Muscle of back (tissue), 3 donors: ENCODE measurements at regions not wholly inside any gene's neighbourhood (a gene's known extent, or its start where the extent isn't known, plus 50 kb on each side); places are given as distances from the start of the nearest gene placed in this dataset.
"Not testable (repeated sequence)": the region's sequence is repeated elsewhere in the genome, so short reads cannot be mapped to it uniquely, and the experiment has no call there.

Source experiments
- DNase-seq, 3 donors: peaks; one replicate each; pipeline versions ENCODE4 v3.0.0 to v3.0.0-alpha.2; 2013

- no peak for DNase-seq
These were observed 335.2 kb upstream of the C2CD4B start for GRCh38 chr15:62500325-62500724.

- no peak for DNase-seq
These were observed 337.4 kb upstream of the C2CD4B start for GRCh38 chr15:62502451-62502850.

GRCh38 chr15:62503451-62503850 lies 338.4 kb upstream of the C2CD4B start:
- no peak for DNase-seq

GRCh38 chr15:62505762-62506161 lies 340.7 kb upstream of the C2CD4B start:
- DNase-seq: peak in 2 of 3 donors; percentile 67 to 84

- DNase-seq: peak in 1 of 3 donors; percentile 49
These were observed 341.2 kb upstream of the C2CD4B start for GRCh38 chr15:62506217-62506805.

DNA sequence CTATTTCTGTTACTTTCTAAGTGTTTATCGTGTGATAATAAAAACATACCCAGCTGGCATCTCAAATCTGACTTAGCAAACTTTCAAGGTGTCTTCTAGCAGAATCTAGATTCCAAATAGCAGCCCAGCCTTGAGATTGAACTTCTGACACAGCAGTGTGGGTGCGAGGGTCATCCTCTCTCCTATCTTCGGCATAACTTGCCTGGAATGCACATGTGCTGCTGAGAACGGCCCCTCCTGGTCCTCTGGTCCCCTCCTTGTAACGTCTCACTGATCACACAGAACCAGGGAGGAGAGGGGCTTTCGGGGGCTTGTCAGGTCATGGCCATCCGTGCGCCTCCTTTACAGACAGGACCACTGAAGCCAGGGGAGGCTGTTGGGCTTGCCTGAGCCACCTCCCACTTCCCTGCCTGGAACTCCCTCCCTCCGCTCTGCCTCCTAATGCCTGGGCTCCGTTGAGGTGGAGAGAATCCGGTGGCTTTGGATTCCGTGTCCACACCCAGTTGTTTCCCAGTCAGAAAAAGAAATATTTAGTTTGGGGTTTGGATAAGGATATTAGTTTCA lies 344.4 kb upstream of the C2CD4B start:
- no peak for DNase-seq

- DNase-seq: no peak
These were observed 345.7 kb upstream of the C2CD4B start for GRCh38 chr15:62510791-62511190.

- no peak for DNase-seq
These were observed 347.8 kb upstream of the C2CD4B start for GRCh38 chr15:62512904-62513303.

- DNase-seq: no peak
These were observed 348.8 kb upstream of the C2CD4B start for GRCh38 chr15:62513893-62514292.

GRCh38 chr15:62515696-62516395 lies 350.8 kb upstream of the C2CD4B start:
- DNase-seq: no peak

DNA sequence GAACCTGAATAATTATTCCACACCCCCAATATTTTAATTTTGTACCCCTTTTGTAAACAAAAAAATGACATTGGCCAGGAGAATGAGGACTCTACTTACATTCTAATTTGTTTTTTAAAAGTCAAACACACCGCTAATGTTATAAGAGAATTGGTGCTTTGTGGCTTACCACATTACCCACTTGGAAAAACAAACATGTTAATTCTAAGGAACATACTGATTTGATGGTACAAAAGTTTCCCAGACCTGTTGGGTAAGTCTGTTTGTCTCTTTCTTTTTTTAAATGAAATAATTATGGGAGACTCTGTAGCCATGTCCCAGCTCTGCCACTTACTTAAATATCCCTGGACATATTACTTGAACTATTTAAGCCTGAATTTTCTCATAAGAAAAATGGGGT lies 352.5 kb upstream of the C2CD4B start:
- no peak for DNase-seq

GRCh38 chr15:62518666-62519065 lies 353.6 kb upstream of the C2CD4B start:
- not testable (repeated sequence) for DNase-seq

GRCh38 chr15:62519900-62520299 lies 354.8 kb upstream of the C2CD4B start:
- no peak for DNase-seq

DNA sequence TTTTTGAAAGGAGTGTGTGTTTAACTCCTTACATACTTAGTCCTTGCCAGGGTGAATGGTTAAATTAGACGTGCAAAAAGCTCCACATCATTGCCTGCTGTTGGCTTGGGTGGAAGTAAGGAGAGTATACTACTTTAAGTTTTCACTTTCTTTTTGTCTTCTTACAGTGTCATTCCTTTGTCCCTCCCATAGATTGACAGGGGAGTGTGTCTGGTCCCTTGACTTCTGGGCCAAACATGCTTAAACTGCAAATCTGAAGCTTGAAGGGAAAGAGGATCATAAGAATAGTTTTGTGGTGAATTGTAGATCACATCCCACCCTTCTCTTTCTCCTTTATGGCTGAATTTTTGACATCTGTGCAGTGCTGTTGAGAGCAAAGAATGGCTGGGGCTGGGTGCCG lies 355.8 kb upstream of the C2CD4B start:
- no peak for DNase-seq

- DNase-seq: no peak
These were observed 356.3 kb upstream of the C2CD4B start for GRCh38 chr15:62521396-62521795.

DNA sequence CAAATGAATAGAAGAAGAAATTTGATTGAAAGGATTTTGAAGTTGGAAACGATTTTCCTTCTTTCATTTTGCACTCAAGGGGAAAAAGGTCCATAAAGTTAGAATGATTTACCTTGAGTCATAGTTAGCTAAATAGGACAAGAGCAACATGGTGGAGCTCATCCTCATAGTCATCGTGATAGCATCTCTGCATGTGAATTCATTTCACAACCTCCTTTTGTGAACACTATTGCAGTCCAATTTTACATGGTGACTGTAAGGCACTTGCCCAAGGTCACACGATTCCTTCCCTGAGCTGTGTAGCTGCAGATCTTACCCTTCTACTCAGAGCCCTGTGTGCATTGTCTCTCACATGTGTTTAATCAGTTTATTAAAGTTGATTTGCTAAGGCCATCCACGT lies 359.8 kb upstream of the C2CD4B start:
- no peak for DNase-seq

GRCh38 chr15:62527387-62527786 lies 362.3 kb upstream of the C2CD4B start:
- DNase-seq: no peak

DNA sequence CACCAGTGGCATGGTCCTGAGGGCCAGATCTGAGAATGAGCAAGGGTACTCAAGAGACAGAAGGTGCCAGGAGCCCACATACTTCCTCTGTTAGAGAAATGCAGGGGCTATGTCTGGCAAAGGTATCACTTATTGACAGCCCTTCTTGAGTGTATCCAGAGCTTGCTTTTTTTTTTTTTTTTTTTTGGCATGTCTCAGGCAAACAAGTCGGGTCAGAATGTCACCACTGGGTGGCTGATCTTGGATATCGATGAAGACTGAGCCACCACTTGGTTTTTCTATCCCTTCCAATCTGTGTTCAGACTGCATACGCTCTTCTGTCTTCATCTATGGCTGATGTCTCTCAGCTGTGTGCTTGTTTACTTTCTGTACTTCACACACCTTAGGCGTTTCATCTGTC lies 363.4 kb upstream of the C2CD4B start:
- DNase-seq: no peak

DNA sequence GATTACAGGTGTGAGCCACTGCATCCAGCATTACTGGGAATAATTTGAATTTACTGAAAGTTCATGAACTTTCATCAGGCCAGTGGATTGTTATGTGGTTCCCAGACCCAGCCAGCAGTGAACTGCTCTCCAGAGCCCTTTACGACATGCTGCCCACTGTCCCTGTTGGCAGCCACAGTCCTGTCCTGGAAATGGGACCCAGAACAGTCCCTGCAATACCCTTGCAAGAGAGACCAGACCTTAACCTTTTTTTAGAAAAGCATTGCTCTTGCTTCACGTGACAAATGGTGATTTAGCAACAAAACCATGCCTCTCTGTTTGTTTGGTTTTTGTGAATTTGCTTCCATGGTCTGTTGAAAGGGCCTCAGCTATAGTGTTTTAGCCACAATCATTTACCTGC lies 367.3 kb upstream of the C2CD4B start:
- DNase-seq: no peak

DNA sequence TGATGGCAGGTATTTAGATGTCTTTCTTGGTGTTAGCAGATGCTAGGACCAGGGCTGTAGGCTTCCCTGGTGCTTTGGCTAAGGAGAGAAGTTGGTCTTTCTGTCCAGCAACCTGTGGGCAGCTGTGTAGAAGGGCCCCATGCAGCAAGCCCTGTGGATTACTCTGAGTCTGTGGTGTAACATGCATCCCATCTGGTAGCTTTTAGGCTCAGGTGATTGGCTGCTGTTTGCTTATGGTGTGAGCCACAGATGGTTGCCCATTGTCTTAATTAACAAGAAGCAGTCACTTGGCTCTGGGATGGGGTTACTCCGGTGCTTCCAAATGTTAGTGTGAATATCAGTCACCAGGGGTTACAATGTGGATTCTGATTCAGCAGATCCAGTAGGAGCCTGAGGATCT lies 368.6 kb upstream of the C2CD4B start:
- no peak for DNase-seq

DNA sequence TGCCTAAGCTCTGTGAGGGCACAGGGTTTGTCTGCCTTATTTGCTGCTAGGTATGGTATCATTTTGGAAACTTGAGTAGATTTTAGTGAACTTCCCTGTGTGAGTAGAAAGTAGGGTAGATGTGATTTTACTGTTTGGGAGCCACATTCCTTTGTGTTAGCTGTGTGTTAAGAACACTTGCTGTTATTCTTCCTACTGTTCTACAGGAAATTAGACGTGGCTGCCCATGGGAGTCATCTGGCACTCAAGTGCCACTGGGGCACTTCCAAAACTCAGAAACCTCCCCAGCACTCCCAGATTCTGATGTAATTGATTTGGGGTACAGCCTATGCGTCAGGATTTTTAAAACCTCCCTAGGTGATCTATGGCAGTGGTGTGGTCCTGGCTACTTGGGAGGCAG lies 369.9 kb upstream of the C2CD4B start:
- no peak for DNase-seq

DNA sequence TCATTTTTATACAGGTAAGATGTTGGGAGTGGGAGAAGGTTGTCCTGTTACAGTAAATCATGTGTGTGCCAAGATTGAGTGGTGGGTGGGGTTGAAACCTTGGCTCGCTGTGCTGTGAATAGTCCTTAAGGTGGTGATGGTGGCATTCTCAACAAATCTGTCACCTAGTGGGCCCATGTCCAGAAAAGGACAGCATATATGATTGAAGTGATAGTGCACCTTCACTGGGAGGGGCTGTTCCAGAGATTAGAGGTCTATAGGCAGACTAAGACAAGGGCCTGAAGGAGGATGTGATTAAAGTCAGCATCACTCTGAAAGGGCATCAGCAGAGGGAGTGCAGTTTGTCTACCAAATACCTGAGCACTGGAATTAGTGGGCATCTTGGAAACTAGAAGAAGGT lies 374.2 kb upstream of the C2CD4B start:
- DNase-seq: no peak

DNA sequence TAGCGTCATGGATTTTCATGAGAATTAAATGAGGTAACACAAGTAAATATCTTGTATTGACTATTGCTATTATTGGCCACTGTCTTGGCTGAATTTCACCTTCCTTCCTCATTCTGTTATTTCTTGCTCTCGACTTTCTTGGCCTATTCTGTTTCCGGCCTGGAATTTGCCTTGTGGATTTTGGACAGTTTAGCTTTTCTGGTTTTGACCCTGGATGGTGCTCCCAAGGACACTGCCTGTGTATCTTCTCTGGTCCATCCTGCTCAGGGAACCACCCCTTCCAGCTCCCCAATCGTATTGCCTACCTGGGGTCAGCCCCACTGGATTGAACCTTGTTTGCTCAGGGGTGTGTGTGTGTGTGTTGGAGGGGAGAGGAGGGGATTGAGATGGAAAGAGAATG lies 376.2 kb upstream of the C2CD4B start:
- DNase-seq: no peak

DNA sequence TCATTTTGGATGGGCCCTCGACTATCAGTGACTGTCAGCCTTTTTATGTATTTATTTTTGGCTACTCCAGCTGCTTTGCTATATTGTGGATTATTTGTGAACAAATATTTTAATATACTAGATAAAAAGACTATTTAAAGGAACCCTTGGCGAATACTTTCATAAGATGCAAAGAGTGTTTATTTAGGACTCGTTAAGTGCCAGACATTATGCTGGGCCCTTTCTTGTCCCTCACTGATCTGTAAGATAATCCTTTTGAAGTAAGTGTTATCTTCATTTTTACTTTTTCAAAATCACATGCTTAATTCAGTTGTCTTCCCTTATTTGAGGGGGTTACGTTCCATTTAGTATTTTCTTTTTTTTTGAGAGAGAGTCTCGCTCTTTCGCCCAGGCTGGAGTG lies 376.8 kb upstream of the C2CD4B start:
- no peak for DNase-seq
